ENCODE measurements at regions not wholly inside any gene's neighbourhood (a gene's known extent, or its start where the extent isn't known, plus 50 kb on each side); places are given as distances from the start of the nearest gene placed in this dataset.

GRCh38 chr1:88180449-88181108 lies 503.5 kb upstream of the PKN2 start:
- peak; percentile 46 to 82 (median 46) for TF ChIP-seq CTCF (IDR thresholded peaks at IDR 0.05)
- TF ChIP-seq POLR2A (IDR thresholded peaks at IDR 0.05), result no peak

Data from testis (tissue), 2 donors.